Cardiac fibroblast (primary cell): ENCODE measurements at regions not wholly inside any gene's neighbourhood (a gene's known extent, or its start where the extent isn't known, plus 50 kb on each side); places are given as distances from the start of the nearest gene placed in this dataset.

Source experiments
- DNase-seq, 2 donors: peaks; one replicate each; pipeline versions ENCODE4 v3.0.0 to v3.0.0-alpha.2; 2010; ENCODE audit warnings: low read depth in 2 of 2
- H3K4me3 ChIP-seq, 2 donors: replicated peaks in 1 of 2; 1 replicate in 1 of 2; 2 replicates in 1 of 2; pipeline ENCODE4 v1.5.1; 2011; ENCODE audit warnings: low read depth in 2 of 2, low read length in 2 of 2, mild to moderate bottlenecking in 2 of 2, moderate library complexity in 1 of 2
- CTCF ChIP-seq: IDR thresholded peaks from one replicate; pipeline ENCODE4 v1.5.1; 2011; ENCODE audit warnings: low read depth, mild to moderate bottlenecking, low read length, inconsistent platforms

- no peak overlapping the region for H3K4me3 ChIP-seq
- TF ChIP-seq CTCF = no peak
- DNase-seq = no peak
Observed at GRCh38 chr6:93575495-93576267, 156.3 kb upstream of the EPHA7 start.

GRCh38 chr6:93574299-93574698, 154.9 kb upstream of the EPHA7 start:
- no peak for DNase-seq
- no peak overlapping the region for H3K4me3 ChIP-seq
- TF ChIP-seq CTCF = no peak

GRCh38 chr6:93571346-93571745, 152.0 kb upstream of the EPHA7 start:
- TF ChIP-seq CTCF = no peak
- DNase-seq = no peak
- H3K4me3 ChIP-seq = no peak overlapping the region

- DNase-seq = no peak
- H3K4me3 ChIP-seq = no peak overlapping the region
- TF ChIP-seq CTCF = no peak
Observed at GRCh38 chr6:93568169-93568568, 148.8 kb upstream of the EPHA7 start.

- no peak for DNase-seq
- no peak overlapping the region for H3K4me3 ChIP-seq
- TF ChIP-seq CTCF = no peak
Observed at GRCh38 chr6:93567164-93567563, 147.8 kb upstream of the EPHA7 start.

- H3K4me3 ChIP-seq = no peak overlapping the region
- no peak for TF ChIP-seq CTCF
- DNase-seq = no peak
Observed at GRCh38 chr6:93566285-93566684, 146.9 kb upstream of the EPHA7 start.

- TF ChIP-seq CTCF = no peak
- no peak overlapping the region for H3K4me3 ChIP-seq
- peak in 1 of 2 donors; percentile 5 for DNase-seq
Observed at GRCh38 chr6:93562582-93562981, 143.2 kb upstream of the EPHA7 start.
